ENCODE measurements at regions not wholly inside any gene's neighbourhood (a gene's known extent, or its start where the extent isn't known, plus 50 kb on each side); places are given as distances from the start of the nearest gene placed in this dataset.
"Not testable (repeated sequence)": the region's sequence is repeated elsewhere in the genome, so short reads cannot be mapped to it uniquely, and the experiment has no call there.

DNA sequence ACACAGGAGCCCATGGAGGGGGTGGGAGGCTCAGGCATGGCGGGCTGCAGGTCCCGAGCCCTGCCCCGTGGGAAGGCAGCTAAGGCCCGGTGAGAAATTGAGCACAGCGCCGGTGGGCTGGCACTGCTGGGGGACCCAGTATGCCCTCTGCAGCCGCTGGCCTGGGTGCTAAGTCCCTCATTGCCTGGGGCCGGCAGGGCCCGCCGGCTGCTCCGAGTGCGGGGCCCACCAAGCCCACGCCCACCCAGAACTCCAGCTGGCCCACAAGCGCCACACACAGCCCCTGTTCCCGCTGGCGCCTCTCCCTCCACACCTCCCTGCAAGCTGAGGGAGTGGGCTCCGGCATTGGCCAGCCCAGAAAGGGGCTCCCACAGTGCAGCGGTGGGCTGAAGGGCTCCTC, 625.2 kb upstream of the CITED2 start:
- TF ChIP-seq, protein P1, sequence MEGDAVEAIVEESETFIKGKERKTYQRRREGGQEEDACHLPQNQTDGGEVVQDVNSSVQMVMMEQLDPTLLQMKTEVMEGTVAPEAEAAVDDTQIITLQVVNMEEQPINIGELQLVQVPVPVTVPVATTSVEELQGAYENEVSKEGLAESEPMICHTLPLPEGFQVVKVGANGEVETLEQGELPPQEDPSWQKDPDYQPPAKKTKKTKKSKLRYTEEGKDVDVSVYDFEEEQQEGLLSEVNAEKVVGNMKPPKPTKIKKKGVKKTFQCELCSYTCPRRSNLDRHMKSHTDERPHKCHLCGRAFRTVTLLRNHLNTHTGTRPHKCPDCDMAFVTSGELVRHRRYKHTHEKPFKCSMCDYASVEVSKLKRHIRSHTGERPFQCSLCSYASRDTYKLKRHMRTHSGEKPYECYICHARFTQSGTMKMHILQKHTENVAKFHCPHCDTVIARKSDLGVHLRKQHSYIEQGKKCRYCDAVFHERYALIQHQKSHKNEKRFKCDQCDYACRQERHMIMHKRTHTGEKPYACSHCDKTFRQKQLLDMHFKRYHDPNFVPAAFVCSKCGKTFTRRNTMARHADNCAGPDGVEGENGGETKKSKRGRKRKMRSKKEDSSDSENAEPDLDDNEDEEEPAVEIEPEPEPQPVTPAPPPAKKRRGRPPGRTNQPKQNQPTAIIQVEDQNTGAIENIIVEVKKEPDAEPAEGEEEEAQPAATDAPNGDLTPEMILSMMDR (IDR thresholded peaks at IDR 0.05) = not testable (repeated sequence)
- TF ChIP-seq POLR2A (IDR thresholded peaks at IDR 0.05) = not testable (repeated sequence)

Measured in heart left ventricle (tissue), 13 donors.